Myocyte (in vitro differentiated cells): ENCODE measurements at regions not wholly inside any gene's neighbourhood (a gene's known extent, or its start where the extent isn't known, plus 50 kb on each side); places are given as distances from the start of the nearest gene placed in this dataset.
"Not testable (repeated sequence)": the region's sequence is repeated elsewhere in the genome, so short reads cannot be mapped to it uniquely, and the experiment has no call there.

ENCODE experiments used
- DNase-seq: peaks from one replicate; pipeline ENCODE4 v3.0.0-alpha.2; 2012; ENCODE audit warnings: low read depth

GRCh38 chr5:131107128-131107527, 57.9 kb downstream of the HINT1 start:
- no peak for DNase-seq

DNA sequence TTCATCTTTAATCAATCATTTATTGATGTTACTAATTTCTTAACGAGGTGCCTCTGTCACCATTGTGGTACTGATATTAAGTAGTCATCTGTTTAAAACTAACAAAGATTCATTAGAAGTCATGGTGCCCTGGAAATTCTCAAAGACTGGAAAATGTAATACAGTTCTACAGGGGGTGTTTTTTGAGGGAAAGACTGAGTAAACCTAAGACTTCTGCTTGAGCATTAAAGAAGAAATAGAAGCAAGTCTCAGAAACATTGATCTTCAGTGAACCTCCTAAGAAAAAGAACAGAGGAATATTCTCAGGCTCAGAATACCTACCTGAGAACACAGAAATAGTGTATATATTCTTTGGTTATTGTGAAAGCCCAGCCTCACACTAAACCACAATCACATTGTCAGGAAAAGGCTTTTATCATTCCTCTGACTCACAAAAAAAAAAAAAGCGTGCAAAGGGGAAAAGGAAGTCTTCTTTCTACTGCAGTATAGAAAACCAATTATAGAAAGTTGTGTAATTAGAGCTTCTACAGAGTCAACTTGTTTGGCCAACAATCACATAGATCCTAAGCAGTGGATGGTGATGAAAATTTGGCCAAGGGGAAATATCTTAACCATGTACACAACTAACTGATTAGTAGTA, 60.8 kb downstream of the HINT1 start:
- no peak for DNase-seq

DNA sequence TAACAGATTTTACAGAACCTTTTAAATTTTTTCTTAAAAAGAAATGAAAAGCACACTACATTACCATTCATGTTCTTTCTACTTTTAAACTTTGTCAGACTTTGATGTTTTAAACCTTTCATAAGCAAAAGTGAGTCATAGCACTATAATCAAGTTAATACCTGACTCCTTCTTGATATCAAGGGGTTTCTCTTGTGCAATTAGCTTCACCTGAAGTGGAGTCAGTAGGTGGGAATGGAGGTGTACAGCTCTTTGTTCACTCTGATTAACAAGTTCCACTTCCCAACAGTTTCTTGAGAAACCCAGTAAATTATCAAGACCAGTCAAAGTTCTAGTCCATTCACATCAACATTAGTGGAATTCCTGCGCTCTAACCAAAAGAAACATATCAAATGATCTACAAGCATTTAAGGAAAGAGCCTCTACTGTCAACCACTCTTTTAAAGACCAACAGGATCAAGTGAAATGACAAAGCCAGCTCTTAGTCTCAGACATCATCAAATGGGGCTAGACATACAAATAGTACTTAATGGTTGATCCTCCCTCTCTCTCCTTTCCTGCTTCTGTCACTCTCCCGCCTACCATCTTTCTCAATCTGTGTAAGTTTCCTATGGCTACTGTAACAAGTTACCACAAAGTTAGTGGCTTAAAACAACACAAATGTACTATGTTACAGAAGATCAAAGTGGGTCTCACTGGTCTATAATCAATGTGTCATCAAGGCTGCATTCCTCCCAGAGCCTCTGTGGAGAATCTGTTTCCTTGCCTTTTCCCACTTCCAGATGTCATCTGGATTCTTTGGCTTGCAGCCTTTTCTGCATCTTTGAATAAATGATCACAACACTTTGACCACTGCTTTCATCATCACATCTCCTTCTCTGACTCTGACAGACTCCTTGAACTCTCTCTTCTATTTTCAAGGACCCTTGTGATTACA, 68.0 kb downstream of the HINT1 start:
- no peak for DNase-seq

GRCh38 chr5:131095561-131095960, 69.5 kb downstream of the HINT1 start:
- DNase-seq, result not testable (repeated sequence)

- DNase-seq, result no peak
These were observed 80.6 kb downstream of the HINT1 start for GRCh38 chr5:131084436-131084835.

DNA sequence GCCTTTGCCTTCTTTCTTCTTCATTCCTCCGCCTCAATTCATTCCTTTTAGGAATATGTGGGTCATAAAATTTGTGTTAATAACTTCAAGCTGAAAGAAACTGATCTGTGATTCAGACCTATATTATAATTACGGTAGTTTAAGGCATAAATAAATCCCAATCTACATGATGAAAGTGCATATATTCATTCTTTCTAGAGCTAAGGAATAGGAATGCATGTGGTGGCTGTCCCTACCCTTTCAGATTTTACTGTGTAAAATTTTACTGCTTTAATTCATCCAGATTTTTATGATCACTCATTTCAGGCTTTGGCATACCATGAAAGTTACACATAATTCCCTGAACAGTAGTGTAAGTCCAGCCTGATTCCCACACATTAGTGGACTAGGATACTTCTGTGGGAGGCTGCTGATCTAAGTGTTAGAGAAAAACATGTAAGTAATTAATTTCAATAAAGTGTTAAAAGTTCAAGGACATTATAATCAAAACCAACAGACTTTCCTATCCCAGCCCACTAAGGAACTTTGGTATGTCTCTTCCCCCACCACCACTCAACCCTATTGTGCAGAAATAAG, 83.1 kb downstream of the HINT1 start:
- DNase-seq, result no peak

DNA sequence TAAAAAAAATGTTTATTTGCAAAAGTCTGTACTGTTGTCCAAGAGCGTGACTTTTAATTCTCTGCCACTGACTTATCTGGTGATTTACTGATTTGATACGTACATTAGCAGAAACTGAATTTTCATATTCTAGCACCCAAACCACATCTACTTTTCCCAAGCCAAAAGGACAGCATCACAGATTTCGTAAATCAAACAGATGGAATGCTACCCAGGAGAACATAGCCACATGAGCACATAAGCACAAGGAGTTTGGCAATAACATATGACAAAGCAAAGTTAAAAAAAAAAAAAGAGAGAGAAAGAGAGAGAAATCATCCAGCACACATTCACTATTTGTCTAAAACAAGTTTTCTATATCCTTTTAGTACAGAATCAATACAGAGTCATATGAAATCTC, 83.7 kb downstream of the HINT1 start:
- DNase-seq, result no peak

- DNase-seq, result no peak
These were observed 85.8 kb downstream of the HINT1 start for GRCh38 chr5:131079232-131079631.

DNA sequence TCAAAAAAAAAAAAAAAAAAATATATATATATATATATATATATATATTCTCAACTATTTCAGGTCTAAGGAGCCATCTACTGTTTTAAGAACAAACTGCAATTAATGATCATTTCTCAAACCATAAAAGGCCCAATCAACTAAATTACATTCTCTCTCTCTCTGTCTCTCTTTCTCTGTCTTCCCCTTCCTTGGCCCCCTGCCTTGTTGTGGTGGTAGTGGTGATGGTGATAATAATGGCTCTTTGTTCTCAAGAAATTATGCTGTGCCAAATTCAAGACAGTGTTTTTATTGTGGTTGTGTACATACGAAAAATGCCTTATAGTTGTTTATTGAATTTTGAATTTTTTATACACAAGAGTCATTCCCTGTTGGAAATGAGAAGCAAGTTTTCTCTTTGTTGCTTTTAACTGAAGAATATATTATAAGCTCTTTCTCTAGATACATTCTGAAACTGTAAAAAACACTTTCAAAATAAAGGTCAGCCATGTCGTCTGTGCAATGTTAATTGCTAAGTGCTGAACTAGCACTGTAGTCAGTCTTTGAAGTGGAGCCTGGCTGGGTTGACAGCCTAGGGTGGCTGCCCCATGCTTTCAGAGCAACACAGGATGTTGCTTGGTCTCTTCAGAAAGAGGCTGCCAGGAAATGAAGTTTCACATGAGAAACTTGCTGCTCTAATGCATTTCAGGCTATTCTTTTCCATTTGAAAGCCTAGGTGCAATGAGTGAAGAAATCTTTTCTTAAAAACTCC, 96.0 kb downstream of the HINT1 start:
- no peak for DNase-seq

DNA sequence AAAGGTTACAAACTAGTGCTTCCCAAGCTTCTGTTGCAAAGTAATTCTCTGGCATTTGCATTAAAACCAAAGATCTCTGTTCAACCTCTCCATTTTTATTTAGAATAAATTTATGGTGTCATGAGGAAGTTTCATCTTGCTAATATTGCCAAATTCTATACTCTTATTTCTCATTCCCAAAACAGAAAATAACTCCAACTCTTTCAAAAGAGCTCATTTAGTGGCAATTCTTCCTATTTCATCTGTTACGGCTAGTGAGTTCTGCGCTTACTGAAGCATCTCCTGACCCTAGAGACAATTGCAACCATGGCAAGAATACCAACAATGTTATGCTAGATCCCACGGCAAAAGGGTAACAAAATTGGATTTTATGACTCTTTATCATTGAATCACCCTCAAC, 97.0 kb downstream of the HINT1 start:
- no peak for DNase-seq

- DNase-seq, result no peak
These were observed 97.4 kb downstream of the HINT1 start for GRCh38 chr5:131067636-131068035.

DNA sequence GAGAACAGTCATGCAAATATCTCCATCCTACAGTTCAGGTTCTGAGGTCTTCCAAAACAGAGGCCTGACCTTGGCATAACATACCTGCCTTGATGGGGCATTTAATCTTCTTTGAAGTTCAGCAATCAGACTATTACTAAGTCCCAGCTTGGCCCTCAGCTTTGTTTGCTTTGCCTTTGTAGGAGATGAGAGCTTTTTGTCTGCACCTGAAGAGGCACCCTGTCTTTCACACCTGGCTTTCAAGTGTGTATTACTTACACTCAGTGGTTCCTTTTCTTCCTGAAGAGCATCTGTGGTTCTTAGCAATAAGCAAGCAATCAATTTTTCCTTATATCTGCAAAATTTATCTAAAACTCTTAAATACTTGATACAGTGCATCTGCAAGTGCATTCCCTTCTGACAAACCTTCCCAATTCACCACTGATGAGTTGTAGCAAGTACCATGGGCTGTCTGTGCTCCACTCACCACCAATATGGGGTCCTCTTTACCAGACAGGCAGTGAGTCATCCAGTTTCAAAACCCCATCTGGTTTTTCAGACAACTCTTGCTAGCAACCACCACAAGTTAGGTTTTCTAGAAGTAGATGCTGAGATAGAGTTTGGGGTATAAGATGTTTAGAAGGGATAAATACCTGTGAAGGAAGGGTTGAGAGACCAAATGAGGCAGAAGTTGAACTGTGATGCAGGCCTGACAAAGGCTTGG, 100.2 kb downstream of the HINT1 start:
- DNase-seq, result no peak

GRCh38 chr5:131042021-131042789, 122.9 kb downstream of the HINT1 start:
- no peak for DNase-seq

DNA sequence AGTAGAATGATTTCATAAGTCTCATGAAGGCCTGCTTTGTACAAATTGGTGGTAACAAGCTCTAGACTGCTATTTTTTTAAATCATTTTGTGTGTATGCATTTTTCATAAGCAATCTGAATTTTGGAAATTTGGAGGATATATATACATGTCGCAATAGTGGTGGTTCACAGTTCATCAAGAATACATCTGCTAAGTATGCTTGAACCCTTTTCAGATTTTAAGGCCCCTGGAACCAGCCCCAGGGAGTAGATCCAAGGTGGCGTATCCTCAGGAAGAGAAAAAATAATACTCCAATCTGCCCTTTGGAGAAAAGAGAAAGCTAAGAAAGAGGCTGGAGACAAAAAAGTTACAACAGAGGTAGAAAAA, 141.6 kb downstream of the HINT1 start:
- no peak for DNase-seq

DNA sequence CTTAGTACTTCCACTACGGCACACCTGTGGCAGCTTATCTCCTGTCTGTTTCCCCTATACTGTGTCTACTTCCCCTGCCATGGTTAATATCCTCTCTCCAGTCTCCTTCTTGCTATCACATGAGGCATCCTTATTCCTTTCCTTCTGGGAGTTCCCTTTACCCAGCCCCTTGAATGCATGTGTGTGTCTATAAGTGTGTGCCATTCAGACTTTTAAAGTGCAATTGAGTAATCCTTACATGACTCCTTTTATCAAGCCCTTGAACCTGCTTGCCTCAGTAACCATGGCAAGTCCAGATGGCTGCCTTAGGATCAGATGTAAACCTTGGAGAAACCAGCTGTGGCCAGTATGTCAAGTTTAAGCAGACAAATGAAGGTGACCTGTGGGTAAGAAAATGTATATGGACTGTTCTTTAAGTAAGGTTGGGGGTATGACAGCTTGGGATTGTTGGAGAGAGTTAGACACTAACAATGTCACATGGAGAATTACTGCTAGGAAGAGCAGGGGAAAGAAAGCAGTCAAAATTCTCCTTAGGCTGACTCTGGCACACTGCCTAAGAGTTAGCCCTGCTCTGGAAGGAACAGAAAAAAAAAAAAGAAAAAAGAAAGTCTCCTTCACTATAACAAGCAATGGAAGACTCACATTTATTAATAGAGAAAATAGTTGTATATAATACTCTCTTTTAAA, 142.1 kb downstream of the HINT1 start:
- DNase-seq, result no peak

- DNase-seq, result no peak
These were observed 143.4 kb downstream of the HINT1 start for GRCh38 chr5:131021646-131022045.

GRCh38 chr5:131019601-131020315, 145.3 kb downstream of the HINT1 start:
- DNase-seq, result no peak

GRCh38 chr5:131019111-131019510, 145.9 kb downstream of the HINT1 start:
- no peak for DNase-seq

- DNase-seq, result no peak
These were observed 156.7 kb downstream of the HINT1 start for GRCh38 chr5:131008329-131008728.
